Endodermal cell (in vitro differentiated cells): ENCODE measurements at regions not wholly inside any gene's neighbourhood (a gene's known extent, or its start where the extent isn't known, plus 50 kb on each side); places are given as distances from the start of the nearest gene placed in this dataset.

Experiments
- DNase-seq: peaks from one replicate; pipeline ENCODE4 v3.0.0-alpha.2; 2017
- H3K27ac ChIP-seq: 2 replicates; pipeline ENCODE4 v1.5.1; 2013; ENCODE audit warnings: mild to moderate bottlenecking, low read depth, low read length, moderate library complexity
- H3K27me3 ChIP-seq: 2 replicates; pipeline ENCODE4 v1.6.1; 2013; ENCODE audit warnings: mild to moderate bottlenecking, low read length, moderate library complexity; ENCODE audit not compliant: insufficient read depth, control insufficient read depth, poor library complexity, severe bottlenecking
- H3K36me3 ChIP-seq: 2 replicates; pipeline ENCODE4 v1.7.0; 2013; ENCODE audit warnings: mild to moderate bottlenecking, low read length, moderate library complexity; ENCODE audit not compliant: control insufficient read depth, insufficient read depth
- H3K4me1 ChIP-seq: one replicate; pipeline ENCODE4 v1.7.0; 2013; ENCODE audit warnings: low read length; ENCODE audit not compliant: control insufficient read depth, insufficient read depth
- H3K4me3 ChIP-seq: 2 replicates; pipeline ENCODE4 v1.5.1; 2013; ENCODE audit warnings: mild to moderate bottlenecking, low read length, moderate library complexity
- H3K9ac ChIP-seq: 2 replicates; pipeline ENCODE4 v1.6.1; 2013; ENCODE audit warnings: mild to moderate bottlenecking, low read length, moderate library complexity; ENCODE audit not compliant: poor library complexity, severe bottlenecking; ENCODE audit errors: extremely low read depth
- H3K9me3 ChIP-seq: 2 replicates; pipeline ENCODE4 v1.6.1; 2013; ENCODE audit warnings: mild to moderate bottlenecking, low read length, moderate library complexity; ENCODE audit not compliant: control insufficient read depth
- H3K27ac Mint-ChIP-seq: 2 replicates; pipeline ENCODE4 v1.8.0; 2020; ENCODE audit warnings: mixed read lengths
- H3K27me3 Mint-ChIP-seq: 2 replicates; pipeline ENCODE4 v1.8.0; 2021; ENCODE audit warnings: mild to moderate bottlenecking, mixed read lengths; ENCODE audit not compliant: insufficient read depth
- H3K36me3 Mint-ChIP-seq: 2 replicates; pipeline ENCODE4 v1.8.0; 2020; ENCODE audit warnings: low read depth, mixed read lengths
- H3K4me1 Mint-ChIP-seq: 2 replicates; pipeline ENCODE4 v1.8.0; 2020; ENCODE audit warnings: mixed read lengths
- H3K4me3 Mint-ChIP-seq: 2 replicates; pipeline ENCODE4 v1.8.0; 2020; ENCODE audit warnings: mild to moderate bottlenecking, moderate library complexity, mixed read lengths
- H3K9me3 Mint-ChIP-seq: 2 replicates; pipeline ENCODE4 v1.8.0; 2020; ENCODE audit warnings: mild to moderate bottlenecking, mixed read lengths
- WGBS, 2 experiments: methylation state at CpG; one replicate each; pipeline versions ENCODE4 v1.1.5 to v1.1.7; 2013; ENCODE audit warnings: missing lambda C conversion rate in 2 of 2, mixed read lengths in 1 of 2; ENCODE audit not compliant: insufficient coverage in 1 of 2, insufficient read length in 1 of 2; 5-methylcytosine and 5-hydroxymethylcytosine counted together
- TF ChIP-seq, protein P1 (sequence below): fragments of 200-600 bp; sonication (generic); conservative IDR thresholded peaks from 2 replicates; pipeline ENCODE4 v1.5.0; 2021; ENCODE audit warnings: antibody characterized with exemption, mild to moderate bottlenecking

GRCh38 chr11:115050756-115051155 lies 372.4 kb downstream of the NXPE2 start:
- TF ChIP-seq, protein P1, sequence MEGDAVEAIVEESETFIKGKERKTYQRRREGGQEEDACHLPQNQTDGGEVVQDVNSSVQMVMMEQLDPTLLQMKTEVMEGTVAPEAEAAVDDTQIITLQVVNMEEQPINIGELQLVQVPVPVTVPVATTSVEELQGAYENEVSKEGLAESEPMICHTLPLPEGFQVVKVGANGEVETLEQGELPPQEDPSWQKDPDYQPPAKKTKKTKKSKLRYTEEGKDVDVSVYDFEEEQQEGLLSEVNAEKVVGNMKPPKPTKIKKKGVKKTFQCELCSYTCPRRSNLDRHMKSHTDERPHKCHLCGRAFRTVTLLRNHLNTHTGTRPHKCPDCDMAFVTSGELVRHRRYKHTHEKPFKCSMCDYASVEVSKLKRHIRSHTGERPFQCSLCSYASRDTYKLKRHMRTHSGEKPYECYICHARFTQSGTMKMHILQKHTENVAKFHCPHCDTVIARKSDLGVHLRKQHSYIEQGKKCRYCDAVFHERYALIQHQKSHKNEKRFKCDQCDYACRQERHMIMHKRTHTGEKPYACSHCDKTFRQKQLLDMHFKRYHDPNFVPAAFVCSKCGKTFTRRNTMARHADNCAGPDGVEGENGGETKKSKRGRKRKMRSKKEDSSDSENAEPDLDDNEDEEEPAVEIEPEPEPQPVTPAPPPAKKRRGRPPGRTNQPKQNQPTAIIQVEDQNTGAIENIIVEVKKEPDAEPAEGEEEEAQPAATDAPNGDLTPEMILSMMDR: no peak
- no peak for DNase-seq
- no peaks in the 10 kb centered on the region for H3K36me3 Mint-ChIP-seq
- no peaks in the 10 kb centered on the region for H3K27me3 ChIP-seq
- H3K36me3 ChIP-seq: no peaks in the 10 kb centered on the region
- H3K4me1 ChIP-seq: no peaks in the 10 kb centered on the region
- H3K9me3 Mint-ChIP-seq: peaks cover 2% of the 10 kb centered on the region
- peaks cover 9% of the 10 kb centered on the region for H3K4me1 Mint-ChIP-seq
- H3K4me3 ChIP-seq: no peak overlapping the region
- no peak overlapping the region for H3K27ac ChIP-seq
- WGBS, 2 experiments: 65 to 72% methylated on average over 6 of the region's 6 CpGs
- peaks cover 6% of the 10 kb centered on the region for H3K27me3 Mint-ChIP-seq
- no peak overlapping the region for H3K9ac ChIP-seq
- H3K4me3 Mint-ChIP-seq: no peak overlapping the region
- no peak overlapping the region for H3K27ac Mint-ChIP-seq
- H3K9me3 ChIP-seq: no peaks in the 10 kb centered on the region

- WGBS, 2 experiments: 94 to 97% methylated on average over 6 of the region's 6 CpGs
- Histone ChIP-seq H3K9ac (no peak overlapping the region), H3K27me3 (no peaks in the 10 kb centered on the region), H3K9me3 (peaks cover 12% of the 10 kb centered on the region), H3K36me3 (no peaks in the 10 kb centered on the region), H3K27ac (no peak overlapping the region), H3K4me3 (no peak overlapping the region), H3K4me1 (no peaks in the 10 kb centered on the region)
- TF ChIP-seq, protein P1: no peak
- Mint-ChIP-seq H3K27me3 (peaks cover 8% of the 10 kb centered on the region), H3K4me1 (peaks cover 9% of the 10 kb centered on the region), H3K4me3 (no peak overlapping the region), H3K36me3 (peaks cover 5% of the 10 kb centered on the region), H3K9me3 (peaks cover 14% of the 10 kb centered on the region), H3K27ac (no peak overlapping the region)
- DNase-seq: no peak
These were observed 373.7 kb downstream of the NXPE2 start for GRCh38 chr11:115051938-115052590.

DNA sequence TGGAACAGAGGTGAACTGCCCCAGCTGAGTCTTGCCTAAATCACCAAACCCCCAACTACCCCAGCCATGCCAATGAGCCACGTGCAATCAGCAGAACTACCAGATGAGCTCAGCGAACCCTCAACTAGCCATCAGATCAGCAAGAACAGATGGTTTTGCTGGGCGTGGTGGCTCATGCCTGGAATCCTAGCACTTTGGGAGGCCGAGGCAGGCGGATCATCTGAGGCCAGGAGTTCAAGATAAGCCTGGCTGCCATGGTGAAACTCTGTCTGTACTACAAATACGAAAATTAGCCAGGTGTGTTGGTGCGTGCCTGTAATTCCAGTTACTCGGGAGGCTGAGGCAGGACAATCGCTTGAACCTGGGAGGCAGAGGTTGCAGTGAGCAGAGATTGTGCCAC lies 374.3 kb downstream of the NXPE2 start:
- DNase-seq: no peak
- H3K9me3 ChIP-seq: peaks cover 15% of the 10 kb centered on the region
- no peaks in the 10 kb centered on the region for H3K4me1 ChIP-seq
- H3K27ac Mint-ChIP-seq: no peak overlapping the region
- H3K27me3 Mint-ChIP-seq: peaks cover 8% of the 10 kb centered on the region
- no peaks in the 10 kb centered on the region for H3K36me3 ChIP-seq
- H3K36me3 Mint-ChIP-seq: peaks cover 5% of the 10 kb centered on the region
- H3K27ac ChIP-seq: no peak overlapping the region
- WGBS, 2 experiments: 94 to 95% methylated on average over 9 of the region's 9 CpGs
- H3K9ac ChIP-seq: no peak overlapping the region
- TF ChIP-seq, protein P1: no peak
- peaks cover 19% of the 10 kb centered on the region for H3K9me3 Mint-ChIP-seq
- H3K4me1 Mint-ChIP-seq: peaks cover 12% of the 10 kb centered on the region
- no peak overlapping the region for H3K4me3 ChIP-seq
- H3K27me3 ChIP-seq: no peaks in the 10 kb centered on the region
- no peak overlapping the region for H3K4me3 Mint-ChIP-seq
